ENCODE measurements at regions not wholly inside any gene's neighbourhood (a gene's known extent, or its start where the extent isn't known, plus 50 kb on each side); places are given as distances from the start of the nearest gene placed in this dataset.

GRCh38 chr4:100082852-100083251 is 107.4 kb downstream of the DDIT4L start:
- no peak for DNase-seq

- no peak for DNase-seq
Observed at GRCh38 chr4:100081491-100081890, 108.8 kb downstream of the DDIT4L start.

DNA sequence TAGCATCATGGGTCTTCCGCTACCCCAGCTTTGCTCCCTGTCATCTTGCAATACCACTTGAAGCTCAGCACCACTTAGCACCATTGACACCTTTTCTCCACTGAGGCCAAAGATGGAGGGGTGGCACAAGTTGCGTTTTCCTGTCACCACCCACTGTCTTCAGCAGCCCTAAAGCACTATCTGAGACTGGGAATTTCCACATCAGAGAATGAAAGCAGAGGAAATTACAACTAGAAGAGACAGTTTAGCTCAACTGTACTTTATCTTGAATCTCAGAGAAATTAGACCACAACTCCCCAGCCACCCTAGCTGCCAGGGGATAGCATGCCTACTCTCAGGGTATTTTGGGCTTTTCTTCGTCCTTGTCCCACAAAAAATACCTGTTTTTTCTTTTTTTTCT is 111.0 kb downstream of the DDIT4L start:
- no peak for DNase-seq

GRCh38 chr4:100076753-100077152 is 113.5 kb downstream of the DDIT4L start:
- no peak for DNase-seq

DNA sequence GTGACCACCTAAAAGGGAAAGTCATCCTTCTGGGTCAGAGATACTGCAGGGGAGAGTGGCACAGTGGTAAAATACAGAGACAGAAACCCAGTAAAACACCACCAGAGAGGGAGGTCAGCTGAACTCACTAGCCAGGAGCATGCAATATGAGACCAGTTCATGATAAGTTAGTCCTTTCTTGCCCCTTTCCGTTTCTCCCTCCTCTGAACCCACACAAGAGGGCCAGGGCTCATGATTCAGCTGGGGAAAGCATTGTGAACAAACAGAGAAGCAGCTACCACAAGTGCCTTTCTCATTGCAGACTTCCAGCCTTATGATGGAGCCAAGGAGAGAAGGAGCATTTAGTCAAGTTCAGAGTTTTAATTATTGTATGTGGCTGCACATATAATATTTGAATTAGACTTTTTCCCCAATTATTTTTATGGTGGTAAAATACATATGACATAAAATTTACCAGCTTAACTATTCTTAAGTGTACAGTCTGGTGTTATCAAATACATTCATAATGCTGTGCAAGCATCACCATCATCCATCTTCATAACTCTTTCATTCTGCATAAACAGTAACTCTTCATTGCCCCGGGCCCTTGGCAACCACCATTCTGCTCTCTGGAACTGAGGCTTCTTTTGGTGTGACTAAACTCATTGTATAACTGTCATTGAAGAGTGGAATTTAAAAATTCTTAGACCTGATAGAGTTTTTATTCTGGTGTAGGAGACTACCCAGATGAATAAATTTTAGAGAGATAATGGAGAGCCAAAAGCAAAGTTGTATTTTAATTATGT is 114.6 kb downstream of the DDIT4L start:
- DNase-seq = no peak

GRCh38 chr4:100075056-100075455 is 115.2 kb downstream of the DDIT4L start:
- DNase-seq = no peak

DNA sequence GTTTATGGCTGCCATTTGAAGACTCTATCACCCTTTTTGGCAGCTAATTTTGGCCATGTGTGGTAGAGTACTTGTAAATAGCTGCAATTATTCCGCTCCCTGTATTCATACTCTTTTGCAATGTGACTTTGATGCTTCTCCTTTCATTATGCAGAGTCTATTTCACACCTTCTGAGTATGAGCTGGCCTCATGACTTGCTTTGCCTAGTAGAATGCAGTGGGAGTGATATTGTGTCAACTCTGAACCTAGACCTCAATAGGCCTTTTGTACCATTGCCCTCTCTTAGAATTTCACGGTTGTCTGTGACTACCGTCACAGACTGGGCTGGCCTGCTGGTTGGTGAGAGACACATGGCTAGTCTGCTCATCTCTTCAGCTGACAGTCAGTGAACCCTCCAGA is 118.8 kb downstream of the DDIT4L start:
- no peak for DNase-seq

GRCh38 chr4:100070868-100071267 is 119.4 kb downstream of the DDIT4L start:
- no peak for DNase-seq

GRCh38 chr4:100069207-100069606 is 119.1 kb upstream of the H2AZ1 start:
- no peak for DNase-seq

GRCh38 chr4:100067255-100067654 is 117.2 kb upstream of the H2AZ1 start:
- no peak for DNase-seq

- DNase-seq = no peak
Observed at GRCh38 chr4:100063355-100063754, 113.3 kb upstream of the H2AZ1 start.

- DNase-seq = no peak
Observed at GRCh38 chr4:100062921-100063320, 112.8 kb upstream of the H2AZ1 start.

DNA sequence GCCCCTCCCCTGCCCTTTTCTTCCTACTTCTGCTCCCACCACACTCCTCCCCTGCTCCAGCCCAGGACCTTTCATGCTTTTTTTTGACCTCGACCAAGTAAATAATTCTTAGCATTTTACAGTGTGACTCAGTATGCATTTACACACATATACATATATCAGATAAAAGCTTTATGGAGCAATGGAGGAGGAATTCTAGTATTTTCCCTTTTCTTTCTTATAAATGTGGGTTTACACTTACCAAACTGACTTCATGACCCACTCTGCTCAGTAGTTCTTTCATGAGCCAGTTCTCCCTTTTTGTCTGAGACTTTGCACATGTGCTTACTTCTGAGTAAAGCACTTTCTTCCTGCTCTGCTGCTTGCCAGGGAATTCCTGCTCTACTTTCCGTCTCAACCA is 111.8 kb upstream of the H2AZ1 start:
- DNase-seq = no peak

DNA sequence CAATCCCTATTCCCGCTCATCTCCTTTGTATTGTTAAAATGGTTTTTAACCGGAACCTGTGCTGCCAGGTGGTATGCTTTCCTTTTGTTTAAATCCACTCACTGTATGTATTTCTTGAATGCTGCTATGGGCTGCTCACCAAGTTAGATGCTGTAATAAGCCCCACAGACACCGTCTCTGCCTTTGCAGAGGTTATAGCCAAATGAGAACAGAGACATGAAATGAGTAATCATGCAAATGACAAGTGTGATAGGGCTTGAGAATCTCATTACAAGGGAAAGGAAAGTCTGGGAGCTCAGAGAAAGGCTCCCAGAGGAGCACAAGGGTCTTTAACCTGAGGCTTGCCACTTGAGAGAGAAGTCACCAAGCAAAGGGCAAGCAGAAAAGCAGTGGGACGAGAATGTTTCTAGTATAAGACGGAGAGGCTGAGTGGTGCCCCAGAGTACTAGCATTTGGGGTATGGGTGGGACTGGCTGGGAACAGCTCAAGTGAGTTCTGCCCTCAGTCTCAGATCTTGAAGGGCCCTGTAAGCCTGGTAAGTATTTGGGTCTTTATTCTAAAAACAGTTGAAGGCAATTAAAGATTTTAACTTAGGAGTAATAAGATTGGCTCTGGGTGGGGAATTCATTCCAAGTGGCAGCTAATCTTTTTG is 110.8 kb upstream of the H2AZ1 start:
- no peak for DNase-seq

DNA sequence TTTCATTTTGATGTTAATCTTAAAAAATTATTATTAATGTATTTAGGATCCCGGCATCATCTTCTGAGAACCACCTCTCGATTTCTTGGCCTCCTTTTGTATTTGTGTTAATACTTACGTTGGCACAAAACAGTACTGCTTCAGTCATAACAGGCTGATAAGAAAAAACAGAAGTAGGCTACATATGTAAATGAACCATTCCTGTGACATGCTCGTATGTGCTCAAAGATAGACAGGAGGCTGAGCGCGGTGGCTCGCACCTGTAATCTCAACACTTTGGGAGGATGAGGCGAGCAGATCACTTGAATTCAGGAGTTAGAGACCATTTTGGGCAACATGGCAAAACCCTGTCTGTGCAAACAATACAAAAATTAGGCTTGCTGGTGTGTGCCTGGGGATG is 109.4 kb upstream of the H2AZ1 start:
- no peak for DNase-seq

- DNase-seq = no peak
Observed at GRCh38 chr4:100056701-100057100, 106.6 kb upstream of the H2AZ1 start.

GRCh38 chr4:100054071-100054470 is 104.0 kb upstream of the H2AZ1 start:
- DNase-seq = no peak

DNA sequence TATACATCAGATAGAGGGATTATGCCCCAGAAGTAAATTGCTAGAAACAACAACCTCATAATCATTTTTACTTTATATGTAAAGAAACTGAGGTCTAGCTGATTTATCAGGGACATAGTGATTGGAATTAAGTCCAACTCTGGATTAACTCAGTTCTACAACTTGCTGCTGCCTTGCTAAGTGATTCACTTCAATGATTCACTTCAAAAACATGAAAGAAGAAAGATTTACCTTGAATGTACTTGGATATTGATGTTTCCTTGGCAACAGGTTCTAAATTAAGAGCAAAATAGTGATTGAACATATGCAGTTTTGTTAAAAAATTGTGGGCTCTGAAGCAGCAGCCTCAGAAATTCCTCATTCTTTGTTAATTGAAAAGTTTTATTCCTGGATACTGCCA is 99.8 kb upstream of the H2AZ1 start:
- no peak for DNase-seq

DNA sequence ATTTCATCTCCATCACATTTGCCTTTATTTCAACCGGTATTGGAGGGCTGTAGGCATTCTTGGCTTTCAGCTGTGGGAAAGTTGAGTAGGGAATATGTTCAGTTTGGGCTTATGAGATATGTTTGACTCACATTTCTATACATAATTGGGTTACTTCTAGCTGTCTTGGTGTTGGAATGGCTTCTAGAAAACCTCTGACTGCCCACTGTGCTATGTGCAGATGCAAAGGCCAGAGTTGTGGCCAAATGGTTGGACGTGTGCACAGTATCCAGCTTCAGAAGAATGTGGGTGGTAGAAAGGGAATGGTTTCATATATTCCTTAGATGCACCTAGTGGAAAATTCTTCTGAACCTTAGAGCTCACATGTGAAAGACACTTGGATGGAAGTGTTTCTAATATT is 92.6 kb upstream of the H2AZ1 start:
- DNase-seq = no peak

- no peak for DNase-seq
Observed at GRCh38 chr4:100042235-100042634, 92.2 kb upstream of the H2AZ1 start.

DNA sequence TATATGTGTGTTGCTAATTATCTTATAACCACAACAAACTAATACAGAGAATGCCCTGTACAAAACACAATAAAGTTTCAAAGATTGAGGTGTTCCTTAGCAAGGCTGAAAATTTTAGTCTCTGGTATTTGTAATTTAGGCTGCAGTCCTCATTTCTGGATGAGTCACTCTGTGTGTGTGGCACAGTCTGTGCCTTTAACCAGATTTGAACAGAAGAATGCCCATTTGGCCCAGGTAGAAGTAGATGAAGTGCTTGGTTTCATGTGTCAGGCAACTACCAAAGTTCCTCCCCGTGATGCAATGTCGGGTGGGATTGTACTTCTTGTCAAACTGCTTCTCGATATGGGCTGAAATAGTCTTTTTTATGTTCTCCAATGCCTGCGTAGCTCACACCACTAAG is 91.6 kb upstream of the H2AZ1 start:
- DNase-seq = no peak

DNA sequence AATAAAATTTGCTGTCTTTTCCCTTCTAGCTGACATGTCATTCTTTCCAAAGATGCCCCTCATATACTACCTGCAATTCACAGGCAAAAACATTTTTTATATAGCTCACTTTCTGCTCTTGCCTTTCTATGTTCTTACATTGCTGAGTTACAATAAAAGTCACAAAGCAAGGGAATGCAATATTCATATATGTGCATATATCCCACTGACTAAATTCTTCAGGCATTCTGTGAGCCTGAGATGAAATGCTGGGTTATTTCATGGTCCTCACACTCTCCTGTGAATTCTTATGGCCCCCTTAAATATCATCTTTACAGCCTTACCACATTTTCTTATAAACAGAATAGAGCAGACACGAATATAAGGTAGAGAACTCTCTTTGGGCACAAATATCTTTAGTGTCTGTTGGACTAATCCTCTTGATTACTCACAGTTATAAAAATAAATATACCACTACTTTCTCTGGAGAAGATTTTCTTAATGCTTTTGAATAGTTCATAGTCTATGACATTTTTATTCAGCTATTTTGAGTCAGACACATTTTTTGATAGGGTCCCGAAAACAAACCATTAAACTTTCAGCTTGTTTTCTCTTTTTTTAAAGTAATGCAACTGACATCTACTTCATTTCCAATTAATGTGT is 84.1 kb upstream of the H2AZ1 start:
- no peak for DNase-seq

DNA sequence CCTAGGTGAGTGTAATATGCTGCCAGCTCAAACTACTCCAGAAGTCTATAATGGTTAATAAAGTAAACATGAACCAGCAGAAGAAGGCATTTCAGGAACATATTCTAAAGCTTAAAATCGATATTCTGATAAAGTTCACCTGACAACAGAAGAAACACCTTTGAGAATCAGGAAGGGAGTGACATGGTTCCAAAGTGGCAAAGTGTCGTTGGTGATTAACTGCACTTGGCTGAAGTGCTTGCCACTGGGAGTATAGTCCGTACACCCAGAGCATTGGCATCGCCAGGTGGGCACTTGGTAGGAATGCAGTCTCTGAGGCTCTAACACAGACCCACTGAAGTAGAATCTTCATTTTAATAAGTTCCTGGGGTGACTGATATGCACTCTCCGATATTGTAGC is 76.0 kb upstream of the H2AZ1 start:
- DNase-seq = no peak

GRCh38 chr4:100023800-100024199 is 73.7 kb upstream of the H2AZ1 start:
- DNase-seq = no peak

All from NCI-H2171 (cell line).